A673 (cell line): ENCODE measurements at regions not wholly inside any gene's neighbourhood (a gene's known extent, or its start where the extent isn't known, plus 50 kb on each side); places are given as distances from the start of the nearest gene placed in this dataset.

ENCODE experiments used
- CTCF ChIP-seq: fragments of 300-800, 200-600 bp; sonication (generic); conservative IDR thresholded peaks from 2 replicates; pipeline ENCODE4 v1.5.1; 2017; ENCODE audit warnings: low read depth, mild to moderate bottlenecking, antibody characterized with exemption, low read length, moderate library complexity, mixed read lengths
- EZH2 ChIP-seq: fragments of 200-600 bp; sonication (generic); IDR thresholded peaks from 2 replicates; pipeline ENCODE4 v1.6.1; 2017; ENCODE audit warnings: borderline replicate concordance, low read depth, mild to moderate bottlenecking, mixed read lengths, antibody characterized with exemption, low read length; ENCODE audit not compliant: poor library complexity, severe bottlenecking

GRCh38 chr16:17658881-17659280, 188.1 kb upstream of the XYLT1 start:
- no peak for TF ChIP-seq EZH2
- no peak for TF ChIP-seq CTCF
